ENCODE measurements at regions not wholly inside any gene's neighbourhood (a gene's known extent, or its start where the extent isn't known, plus 50 kb on each side); places are given as distances from the start of the nearest gene placed in this dataset.

GRCh38 chr6:149233056-149233715 is 84.3 kb upstream of the TAB2 start:
- TF ChIP-seq CTCF (conservative IDR thresholded peaks at IDR 0.05; ENCODE audit: low read depth, low read length): no peak
- TF ChIP-seq EZH2 (IDR thresholded peaks at IDR 0.05; ENCODE audit: low read length, unreplicated experiment): no peak
